GOT3 (cell line): ENCODE measurements at regions not wholly inside any gene's neighbourhood (a gene's known extent, or its start where the extent isn't known, plus 50 kb on each side); places are given as distances from the start of the nearest gene placed in this dataset.
"Not testable (repeated sequence)": the region's sequence is repeated elsewhere in the genome, so short reads cannot be mapped to it uniquely, and the experiment has no call there.

Experiments
- DNase-seq: peaks from one replicate; lab custom pipeline; 2025; ENCODE audit warnings: mixed read lengths; lab: John Stamatoyannopoulos, UW

GRCh38 chr2:122720822-122721221, 965.4 kb downstream of the TSN start:
- not testable (repeated sequence) for DNase-seq

DNA sequence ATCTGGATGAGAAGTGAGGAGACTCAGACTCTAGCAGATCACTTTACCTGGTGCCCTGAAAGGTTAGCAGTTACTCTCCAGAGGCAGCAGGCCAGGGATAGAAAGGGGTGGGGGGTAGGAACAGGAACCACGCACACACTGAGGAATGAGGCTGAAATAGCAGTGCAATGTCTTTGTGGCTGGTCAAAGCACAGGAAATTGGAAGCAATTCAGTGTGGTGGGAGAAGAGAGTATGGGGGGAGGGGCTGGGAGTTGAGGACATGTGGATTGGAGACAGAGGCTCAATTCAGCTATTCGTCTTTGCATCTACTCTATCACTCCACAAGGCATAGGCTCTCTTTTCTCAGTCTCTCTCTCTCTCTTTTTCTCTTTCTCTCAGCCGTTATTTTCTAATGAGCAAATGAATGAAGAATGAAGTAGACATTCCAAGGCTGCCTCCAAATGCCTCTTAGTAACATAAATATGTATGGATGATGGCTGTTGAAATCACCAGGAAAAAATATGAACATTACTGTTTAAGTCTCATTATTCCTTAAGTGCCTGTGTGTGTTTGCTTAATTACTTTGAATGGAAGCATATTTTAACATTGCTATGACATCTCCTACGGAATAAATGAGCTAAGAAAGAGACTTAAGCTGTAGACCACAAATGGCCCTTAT, 979.4 kb downstream of the TSN start:
- DNase-seq, result no peak

DNA sequence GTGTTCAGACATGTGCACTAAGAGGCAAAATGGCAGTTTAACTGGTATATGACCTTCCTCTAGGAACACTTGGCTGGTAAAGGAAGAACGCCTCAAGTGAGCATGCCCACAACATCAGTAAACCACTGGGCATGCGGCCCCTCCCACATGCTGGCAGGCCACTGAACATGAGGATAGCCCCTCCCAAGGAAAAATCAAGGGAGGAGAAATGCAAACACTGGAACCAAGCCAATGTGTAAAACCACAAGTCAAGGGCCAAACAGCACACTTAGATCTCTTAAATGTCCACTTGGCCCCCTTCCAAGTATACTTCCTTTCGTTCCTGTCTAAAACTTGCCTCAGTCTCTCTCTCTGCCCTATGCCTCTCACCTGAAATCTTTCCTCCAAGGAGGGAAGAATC, 980.8 kb downstream of the TSN start:
- no peak for DNase-seq

DNA sequence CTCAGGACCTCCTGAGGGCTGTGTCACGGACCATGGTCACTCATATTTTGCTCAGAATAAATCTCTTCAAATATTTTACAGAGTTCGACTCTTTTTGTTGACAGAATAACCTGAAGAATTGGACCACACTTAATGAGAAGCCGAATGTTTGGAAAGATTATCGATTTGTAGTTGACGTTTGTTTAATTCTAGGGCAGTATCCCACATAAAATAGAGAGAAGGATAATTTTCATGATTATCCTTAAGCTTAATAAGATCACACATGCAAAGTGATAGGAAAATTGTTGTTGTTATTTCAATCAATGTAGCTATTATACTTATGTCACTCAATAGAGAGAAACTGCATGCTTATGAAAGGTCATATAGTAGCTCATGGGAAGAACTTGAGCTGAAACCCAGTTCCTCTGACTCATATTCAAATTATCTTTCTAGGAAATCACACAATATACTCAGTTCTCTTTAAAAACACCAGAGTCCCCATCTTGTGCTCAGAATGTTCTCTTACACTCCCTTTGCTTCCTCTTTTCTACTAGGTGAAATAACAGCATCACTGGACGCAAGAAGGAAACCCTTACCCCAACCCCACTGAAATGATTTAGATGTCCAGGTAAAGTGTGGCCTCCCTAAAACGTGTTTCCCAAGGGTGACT, 982.1 kb downstream of the TSN start:
- DNase-seq, result no peak

- DNase-seq, result no peak
Observed at GRCh38 chr2:122739732-122740593, 984.5 kb downstream of the TSN start.

- no peak for DNase-seq
Observed at GRCh38 chr2:122740594-122740948, 985.1 kb downstream of the TSN start.

- DNase-seq, result no peak
Observed at GRCh38 chr2:122741403-122741802, 986.0 kb downstream of the TSN start.

DNA sequence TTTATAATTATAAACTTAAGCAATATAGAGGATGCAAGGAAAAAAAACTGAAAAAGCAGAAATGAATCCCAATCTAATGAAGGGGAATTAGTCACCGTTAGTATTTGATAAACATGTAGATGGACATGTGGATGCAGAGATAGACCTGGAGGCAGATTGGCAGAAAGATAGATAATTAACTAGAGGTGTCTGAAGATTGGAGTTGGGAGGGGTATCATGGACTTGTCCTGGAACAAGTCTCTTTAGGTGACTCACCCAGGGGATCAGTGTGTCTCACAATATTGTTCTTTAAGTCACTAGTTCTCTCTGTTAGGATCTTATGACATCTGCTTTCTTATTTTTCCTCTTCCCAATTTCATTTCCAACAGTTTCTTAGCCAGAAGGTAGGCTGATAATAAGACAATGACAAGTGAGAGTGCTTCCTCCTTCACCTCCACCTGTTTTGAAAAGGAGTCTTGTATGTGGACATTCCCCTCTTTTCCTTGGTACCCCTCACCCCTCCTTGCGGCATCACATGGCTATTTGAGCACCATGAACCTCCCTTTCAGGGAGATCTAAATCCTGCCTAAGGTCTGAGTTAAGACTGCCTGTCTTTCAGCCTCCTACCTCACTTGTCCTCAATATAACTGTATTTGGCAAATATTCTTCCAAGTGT, 987.7 kb downstream of the TSN start:
- DNase-seq, result no peak

DNA sequence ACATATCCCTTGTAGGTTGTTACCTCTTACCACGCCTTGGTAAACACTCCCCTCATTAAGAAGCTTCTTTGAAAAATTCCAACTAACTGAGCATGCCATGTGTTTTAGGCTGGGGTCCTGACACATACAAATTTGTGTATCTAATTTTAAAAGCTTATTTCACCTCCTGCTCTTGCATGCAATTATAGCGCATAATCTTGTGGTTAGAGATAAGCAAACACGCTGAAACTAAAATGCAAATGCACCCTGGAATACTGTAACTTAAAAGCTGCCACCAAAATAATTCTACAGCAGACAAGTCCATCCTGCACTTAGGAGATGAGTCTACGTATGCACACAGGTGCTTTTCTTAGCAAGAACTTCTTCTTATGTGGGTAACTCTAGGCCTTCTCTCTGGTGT, 990.2 kb downstream of the TSN start:
- no peak for DNase-seq

DNA sequence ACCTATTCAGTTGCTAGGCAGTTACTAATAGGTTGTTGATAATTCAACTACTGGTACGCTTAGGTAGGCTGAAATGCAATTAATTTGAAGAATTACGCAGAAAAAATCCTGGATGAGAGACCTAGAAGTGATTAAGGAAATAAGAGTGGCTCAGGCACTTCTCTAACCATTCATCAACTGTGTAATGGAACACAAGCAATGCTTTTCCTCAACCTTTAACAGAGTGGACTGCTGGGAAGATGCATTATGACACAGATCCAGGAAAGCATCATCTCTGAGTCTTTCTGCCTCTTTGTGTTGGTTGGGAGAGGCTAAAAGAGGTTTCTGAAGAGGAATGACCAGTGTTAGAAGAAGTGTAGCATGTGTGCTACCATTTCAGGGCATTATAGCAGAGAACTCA, 992.2 kb downstream of the TSN start:
- DNase-seq, result no peak

GRCh38 chr2:122748552-122749011, 993.1 kb downstream of the TSN start:
- no peak for DNase-seq

DNA sequence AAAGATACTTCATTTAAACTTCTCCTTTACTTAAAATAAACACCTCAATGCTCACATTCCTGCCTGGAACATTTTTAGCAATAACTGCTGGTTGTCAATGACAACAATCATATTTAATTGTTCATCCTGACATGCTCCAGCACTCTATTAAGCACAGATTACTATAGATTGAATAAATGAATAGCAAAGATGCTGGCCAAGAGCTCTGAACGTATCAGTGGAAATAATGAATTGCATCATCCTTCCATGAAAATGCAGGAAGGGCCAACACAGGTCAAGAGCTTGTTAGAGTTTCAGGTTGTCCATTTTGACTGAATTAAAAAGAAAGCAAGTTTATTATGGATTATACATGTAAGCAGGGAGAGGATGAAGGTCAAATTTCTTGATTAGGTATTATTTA, 994.0 kb downstream of the TSN start:
- DNase-seq, result no peak

DNA sequence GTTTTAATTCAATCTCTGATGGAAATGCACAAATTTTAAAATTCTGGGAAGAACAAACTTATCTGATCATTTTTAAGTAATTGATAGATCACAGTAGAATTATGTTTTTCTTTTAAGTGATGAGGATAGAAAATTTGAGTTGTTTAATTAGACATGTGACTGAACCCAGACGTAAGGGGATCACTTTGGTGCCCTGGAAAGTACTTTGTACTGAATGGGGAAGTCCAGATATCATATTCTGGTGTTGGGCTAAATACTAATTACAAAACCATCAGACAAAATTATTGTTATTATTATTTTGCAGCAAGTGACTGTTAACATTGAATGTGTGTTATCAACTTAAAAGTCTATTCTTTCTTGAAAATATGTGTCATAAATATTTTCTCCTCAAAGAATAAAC, 994.6 kb downstream of the TSN start:
- DNase-seq, result no peak

- DNase-seq, result no peak
Observed at GRCh38 chr2:122750808-122751207, 995.4 kb downstream of the TSN start.

- DNase-seq, result no peak
Observed at GRCh38 chr2:122753336-122753735, 997.9 kb downstream of the TSN start.

GRCh38 chr2:122754561-122754960, 999.1 kb downstream of the TSN start:
- DNase-seq, result no peak

- DNase-seq, result no peak
Observed at GRCh38 chr2:122755281-122755780, 999.9 kb downstream of the TSN start.

DNA sequence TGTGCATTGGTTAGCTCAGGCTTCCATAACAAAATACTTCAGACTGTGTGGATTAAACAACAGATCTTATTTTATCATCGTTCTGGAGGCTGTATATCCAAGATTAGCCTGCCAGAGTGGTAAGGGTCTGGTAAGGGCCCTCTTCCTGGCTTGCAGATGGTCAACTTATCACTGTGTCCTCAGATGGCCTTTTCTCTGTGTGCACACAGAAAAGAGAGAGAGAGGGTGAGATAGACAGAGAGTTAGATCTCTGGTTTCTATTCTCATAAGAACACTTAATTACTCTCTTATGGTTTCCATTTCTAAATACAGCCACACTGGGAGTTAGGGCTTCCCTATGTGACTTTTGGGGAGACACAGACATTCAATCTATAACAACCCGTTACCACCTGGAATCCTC, 1003.5 kb downstream of the TSN start:
- no peak for DNase-seq

DNA sequence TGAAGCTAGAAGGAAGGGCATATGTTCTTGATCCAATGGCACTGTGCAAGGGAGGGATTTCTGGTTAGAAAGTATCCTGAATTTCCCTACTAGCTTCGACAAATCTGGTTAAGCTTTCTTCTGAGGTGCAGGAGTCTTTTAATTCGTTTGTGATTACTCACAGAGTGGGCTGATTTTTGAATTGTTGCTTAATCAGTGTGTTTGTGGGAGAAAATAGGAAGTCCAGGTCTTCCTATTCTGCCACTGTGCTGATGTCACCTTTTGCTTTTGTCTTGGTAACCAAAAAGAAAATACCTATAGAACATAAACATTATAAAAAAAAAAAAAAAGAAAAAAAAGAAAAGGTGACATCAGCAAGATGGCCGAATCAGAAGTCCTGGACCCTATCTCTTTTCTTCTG, 1008.6 kb downstream of the TSN start:
- no peak for DNase-seq

GRCh38 chr2:122780251-122780650, 1024.8 kb downstream of the TSN start:
- no peak for DNase-seq

DNA sequence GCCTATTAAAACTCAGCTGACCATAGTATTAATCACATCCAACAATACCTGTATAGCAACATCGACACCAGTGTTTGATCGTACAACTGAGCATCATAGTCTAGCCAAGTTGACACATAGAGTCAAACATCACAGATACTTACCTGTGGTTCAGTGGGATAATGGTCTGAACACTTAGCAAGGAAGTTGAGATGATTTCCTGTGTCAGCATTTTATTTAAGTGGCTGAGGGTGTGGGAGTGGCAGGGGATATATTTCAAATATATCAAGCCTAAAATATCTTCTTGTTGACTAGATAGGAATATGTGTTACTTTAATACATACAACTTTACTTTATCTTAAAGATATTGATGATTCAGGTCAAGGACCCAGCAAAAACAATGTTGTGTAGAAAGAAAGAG, 1038.6 kb downstream of the TSN start:
- no peak for DNase-seq

GRCh38 chr2:122795763-122796162, 1040.3 kb downstream of the TSN start:
- DNase-seq, result no peak
